ENCODE measurements at regions not wholly inside any gene's neighbourhood (a gene's known extent, or its start where the extent isn't known, plus 50 kb on each side); places are given as distances from the start of the nearest gene placed in this dataset.

- no peak overlapping the region for H3K4me3 ChIP-seq
- H3K9ac ChIP-seq (ENCODE audit: low read depth in 2 of 2, low read length in 2 of 2), result no peak overlapping the region
- TF ChIP-seq CTCF (IDR thresholded peaks at IDR 0.05), result no peak
- H3K9me3 ChIP-seq, result no peaks in the 10 kb centered on the region
- no peaks in the 10 kb centered on the region for H3K36me3 ChIP-seq
- H3K27me3 ChIP-seq, result no peaks in the 10 kb centered on the region
- H3K4me1 ChIP-seq, result no peaks in the 10 kb centered on the region
- no peak for DNase-seq
- H3K27ac ChIP-seq, result no peak overlapping the region
- intact Hi-C loops (cut with DNase I), result no loop called here
These were observed 361.9 kb upstream of the ZWINT start for GRCh38 chr10:56722912-56723311.

GRCh38 chr10:56715262-56715661 lies 354.2 kb upstream of the ZWINT start:
- H3K9ac ChIP-seq (ENCODE audit: low read depth in 2 of 2, low read length in 2 of 2), result no peak overlapping the region
- DNase-seq, result no peak
- intact Hi-C loops (cut with DNase I), result no loop called here
- no peaks in the 10 kb centered on the region for H3K4me1 ChIP-seq
- H3K36me3 ChIP-seq, result no peaks in the 10 kb centered on the region
- H3K27me3 ChIP-seq, result no peaks in the 10 kb centered on the region
- no peak for TF ChIP-seq CTCF (IDR thresholded peaks at IDR 0.05)
- no peaks in the 10 kb centered on the region for H3K9me3 ChIP-seq
- no peak overlapping the region for H3K4me3 ChIP-seq
- H3K27ac ChIP-seq, result no peak overlapping the region

- no peaks in the 10 kb centered on the region for H3K27me3 ChIP-seq
- H3K9ac ChIP-seq (ENCODE audit: low read depth in 2 of 2, low read length in 2 of 2), result no peak overlapping the region
- H3K4me1 ChIP-seq, result no peaks in the 10 kb centered on the region
- no peak overlapping the region for H3K27ac ChIP-seq
- H3K4me3 ChIP-seq, result no peak overlapping the region
- no peak for TF ChIP-seq CTCF (IDR thresholded peaks at IDR 0.05)
- no peaks in the 10 kb centered on the region for H3K9me3 ChIP-seq
- intact Hi-C loops (cut with DNase I), result no loop called here
- no peak for DNase-seq
- no peaks in the 10 kb centered on the region for H3K36me3 ChIP-seq
These were observed 337.4 kb upstream of the ZWINT start for GRCh38 chr10:56698506-56698905.

- no peak for DNase-seq
- no peaks in the 10 kb centered on the region for H3K27me3 ChIP-seq
- H3K4me3 ChIP-seq, result no peak overlapping the region
- H3K9ac ChIP-seq (ENCODE audit: low read depth in 2 of 2, low read length in 2 of 2), result no peak overlapping the region
- TF ChIP-seq CTCF (IDR thresholded peaks at IDR 0.05), result no peak
- no peaks in the 10 kb centered on the region for H3K4me1 ChIP-seq
- no peaks in the 10 kb centered on the region for H3K36me3 ChIP-seq
- intact Hi-C loops (cut with DNase I), result no loop called here
- H3K27ac ChIP-seq, result no peak overlapping the region
- no peaks in the 10 kb centered on the region for H3K9me3 ChIP-seq
These were observed 318.5 kb upstream of the ZWINT start for GRCh38 chr10:56679578-56679977.

- no peak for TF ChIP-seq CTCF (IDR thresholded peaks at IDR 0.05)
- H3K9ac ChIP-seq (ENCODE audit: low read depth in 2 of 2, low read length in 2 of 2), result no peak overlapping the region
- no peaks in the 10 kb centered on the region for H3K27me3 ChIP-seq
- H3K9me3 ChIP-seq, result no peaks in the 10 kb centered on the region
- no peak overlapping the region for H3K4me3 ChIP-seq
- H3K4me1 ChIP-seq, result no peaks in the 10 kb centered on the region
- no peaks in the 10 kb centered on the region for H3K36me3 ChIP-seq
- intact Hi-C loops (cut with DNase I), result no loop called here
- H3K27ac ChIP-seq, result no peak overlapping the region
- no peak for DNase-seq
These were observed 301.8 kb upstream of the ZWINT start for GRCh38 chr10:56662765-56663447.
